Thymus (tissue), 11 donors: ENCODE measurements at regions not wholly inside any gene's neighbourhood (a gene's known extent, or its start where the extent isn't known, plus 50 kb on each side); places are given as distances from the start of the nearest gene placed in this dataset.
"Not testable (repeated sequence)": the region's sequence is repeated elsewhere in the genome, so short reads cannot be mapped to it uniquely, and the experiment has no call there.

Experiments used
- DNase-seq, 9 donors: peaks; one replicate each; pipeline ENCODE4 v3.0.0-alpha.2; 2013; ENCODE audit warnings: low spot score in 9 of 9, low read depth in 6 of 9, missing footprints in 1 of 9
- H3K27ac ChIP-seq, 2 donors: one replicate each; pipeline ENCODE4 v1.5.1; 2013; ENCODE audit warnings: control low read depth in 1 of 2, low read depth in 1 of 2, low read length in 1 of 2, mild to moderate bottlenecking in 1 of 2, moderate library complexity in 1 of 2
- H3K27me3 ChIP-seq, 2 donors: one replicate each; pipeline ENCODE4 v1.5.1; 2013; ENCODE audit warnings: low read length in 1 of 2; ENCODE audit not compliant: control insufficient read depth in 2 of 2, insufficient read depth in 1 of 2
- H3K36me3 ChIP-seq, 2 donors: one replicate each; pipeline ENCODE4 v1.5.1; 2013; ENCODE audit warnings: low read length in 1 of 2, mild to moderate bottlenecking in 1 of 2, moderate library complexity in 1 of 2; ENCODE audit not compliant: control insufficient read depth in 2 of 2, insufficient read depth in 2 of 2
- H3K4me1 ChIP-seq, 2 donors: one replicate each; pipeline ENCODE4 v1.5.1; 2013; ENCODE audit warnings: low read length in 2 of 2; ENCODE audit not compliant: control insufficient read depth in 2 of 2, insufficient read depth in 2 of 2
- H3K4me3 ChIP-seq, 2 donors: one replicate each; pipeline ENCODE4 v1.5.1; 2013; ENCODE audit warnings: low read length in 2 of 2, control low read depth in 1 of 2, mild to moderate bottlenecking in 1 of 2
- H3K9me3 ChIP-seq, 2 donors: one replicate each; pipeline ENCODE4 v1.5.1; 2013; ENCODE audit warnings: low read length in 1 of 2, mild to moderate bottlenecking in 1 of 2; ENCODE audit not compliant: control insufficient read depth in 2 of 2, insufficient read depth in 1 of 2
- WGBS: extraction: QIAGEN DNeasy Blood & Tissue Kit; methylation state at CpG from one replicate; pipeline ENCODE4 v1.1.7; 2013; 5-methylcytosine and 5-hydroxymethylcytosine counted together
- donor health status: healthy.

DNA sequence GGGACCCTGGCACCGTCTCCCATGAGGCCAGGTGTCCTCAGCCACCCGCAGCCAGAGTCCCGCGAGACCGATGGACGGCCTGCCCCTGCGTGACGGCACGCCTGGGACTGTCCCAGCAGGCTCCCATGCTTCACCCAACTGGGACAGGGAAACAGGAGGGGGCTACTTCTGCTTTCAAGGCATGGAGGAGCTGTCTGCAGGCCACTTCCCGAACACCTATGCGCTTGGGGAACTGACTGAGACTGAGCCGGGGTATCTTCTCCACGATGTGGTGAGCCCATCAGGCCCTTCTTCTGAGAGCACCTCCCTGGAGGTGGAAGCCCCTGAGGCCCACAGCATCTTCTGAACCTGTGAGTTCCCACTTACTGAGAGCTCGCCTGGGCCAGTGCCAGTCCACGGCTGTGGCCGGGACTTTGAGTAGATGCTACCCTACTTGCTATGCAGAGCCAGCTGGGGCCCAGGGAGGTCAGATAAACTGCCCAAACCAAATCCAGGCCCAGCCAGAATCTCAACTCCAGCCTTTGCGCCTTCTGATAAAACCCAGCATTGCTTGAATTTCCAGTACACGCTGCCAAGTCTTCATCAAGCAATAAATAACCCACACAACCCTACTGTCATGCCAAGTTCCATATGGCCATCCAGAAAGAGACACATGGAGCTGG is 85.4 kb upstream of the METTL9 start:
- 87% methylated on average over 18 of the region's 18 CpGs for whole genome bisulfite sequencing
- H3K4me3 ChIP-seq, DNase-seq, H3K27ac ChIP-seq, H3K9me3 ChIP-seq, H3K27me3 ChIP-seq: not testable (repeated sequence)
- H3K4me1 ChIP-seq = peaks cover 6 to 25% of the 10 kb centered on the region in 2 donors
- peaks cover 7 to 14% of the 10 kb centered on the region in 2 donors for H3K36me3 ChIP-seq

GRCh38 chr16:21514474-21514840 is 84.9 kb upstream of the METTL9 start:
- not testable (repeated sequence) for H3K4me3 ChIP-seq, H3K27me3 ChIP-seq, H3K9me3 ChIP-seq, H3K27ac ChIP-seq, DNase-seq
- 94% methylated on average over 14 of the region's 14 CpGs for WGBS
- H3K4me1 ChIP-seq = peaks cover 6 to 26% of the 10 kb centered on the region in 2 donors
- peaks cover 7 to 14% of the 10 kb centered on the region in 2 donors for H3K36me3 ChIP-seq

- H3K27me3 ChIP-seq, H3K9me3 ChIP-seq, H3K36me3 ChIP-seq, DNase-seq, H3K27ac ChIP-seq, H3K4me3 ChIP-seq: not testable (repeated sequence)
- 82% methylated on average over 8 of the region's 9 CpGs for WGBS
- peaks cover 8 to 20% of the 10 kb centered on the region in 2 donors for H3K4me1 ChIP-seq
These were observed 82.7 kb upstream of the METTL9 start for GRCh38 chr16:21516705-21517040.

- H3K27ac ChIP-seq, H3K27me3 ChIP-seq, H3K4me3 ChIP-seq, H3K9me3 ChIP-seq, H3K36me3 ChIP-seq, DNase-seq: not testable (repeated sequence)
- peaks cover 8 to 20% of the 10 kb centered on the region in 2 donors for H3K4me1 ChIP-seq
- WGBS = 79% methylated on average over 10 of the region's 10 CpGs
These were observed 82.1 kb upstream of the METTL9 start for GRCh38 chr16:21517263-21517662.

DNA sequence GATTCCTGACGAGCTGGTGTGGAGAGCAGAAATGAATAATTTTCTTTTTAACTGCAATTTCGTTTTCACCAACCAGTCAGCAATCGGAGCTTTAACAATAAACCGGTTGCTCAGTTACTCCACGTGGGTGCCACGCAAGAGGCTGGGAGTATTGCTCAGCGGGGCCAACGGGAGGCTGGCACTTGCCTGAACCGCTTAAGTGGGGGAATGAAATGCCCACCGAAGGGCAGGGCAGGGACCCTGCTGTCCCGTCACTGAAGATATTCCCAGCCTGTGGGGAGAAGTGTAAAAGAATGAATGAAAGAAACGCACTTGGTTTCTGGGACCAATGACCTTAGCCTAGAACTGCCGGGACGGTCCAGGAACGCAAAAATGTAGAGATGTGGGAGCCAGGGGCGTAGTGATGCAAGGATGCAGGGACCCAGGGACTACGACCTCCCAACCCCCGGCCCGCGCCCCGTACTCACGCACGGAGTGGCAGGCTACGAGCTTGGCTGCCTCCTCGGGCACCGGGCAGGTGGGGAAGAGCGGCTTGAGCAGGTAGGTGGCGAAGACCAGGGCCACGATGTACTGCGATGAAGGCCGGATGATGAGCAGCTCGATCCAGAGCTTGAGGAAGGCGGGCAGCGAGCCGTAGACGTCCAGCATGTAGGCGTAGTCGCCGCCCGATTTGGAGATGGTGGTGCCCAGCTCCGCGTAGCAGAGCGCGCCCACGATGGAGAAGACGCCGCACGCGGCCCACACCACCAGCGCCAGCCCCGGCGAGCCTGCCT is 79.8 kb upstream of the METTL9 start:
- DNase-seq = not testable (repeated sequence)
- WGBS = under 1% methylated on average over 50 of the region's 52 CpGs
- peaks cover 8 to 12% of the 10 kb centered on the region in 2 donors for H3K4me1 ChIP-seq

DNA sequence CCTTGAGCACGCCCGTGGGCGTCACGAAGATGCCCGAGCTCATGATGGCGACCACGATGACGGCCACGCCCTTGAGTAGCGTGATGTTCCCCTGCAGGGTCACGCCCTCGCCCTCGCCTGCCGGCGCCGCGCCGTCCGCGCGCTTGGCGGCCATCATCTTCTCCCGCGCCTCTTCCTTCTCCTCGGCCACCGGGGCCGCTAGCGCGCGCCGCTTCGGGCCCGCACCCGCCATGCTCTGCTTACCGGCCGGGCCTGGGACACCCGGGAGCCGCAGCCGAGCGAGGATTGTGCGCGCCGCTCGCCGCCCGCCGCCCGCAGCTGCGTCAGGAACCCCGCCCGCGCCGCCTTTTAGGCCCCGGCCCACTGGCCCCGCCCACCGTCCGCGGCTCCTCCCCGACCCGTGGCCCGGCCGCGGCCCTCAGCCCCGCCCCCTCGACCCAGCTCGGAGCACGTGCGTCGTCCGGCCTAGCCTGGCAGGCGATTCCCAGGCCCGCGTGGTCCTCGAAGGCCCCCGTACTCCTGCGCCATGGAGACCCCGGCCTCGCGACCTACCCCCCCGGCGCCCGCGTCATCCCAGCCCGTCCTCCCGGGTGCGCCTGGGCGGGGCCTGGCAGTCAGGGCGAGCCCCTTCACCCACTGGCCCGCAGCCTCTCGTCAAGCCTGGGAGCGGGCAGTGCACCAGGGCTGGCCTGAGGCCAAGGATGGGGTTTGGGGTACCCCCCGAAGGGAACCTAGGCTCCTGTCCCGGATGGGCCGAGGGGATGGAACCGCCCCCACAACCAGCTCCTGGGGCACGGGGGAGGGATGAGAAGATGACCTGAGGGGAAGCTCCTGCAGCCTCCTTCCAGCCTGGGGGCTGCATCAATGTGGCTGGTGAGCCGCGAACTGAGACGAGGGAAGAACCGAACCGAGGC is 79.0 kb upstream of the METTL9 start:
- DNase-seq = peak; percentile 61 to 95 (median 87)
- Histone ChIP-seq H3K27ac (peak overlapping the region; percentile 55 to 94), H3K4me3 (peak overlapping the region; percentile 61 to 78), H3K4me1 (peaks cover 9 to 12% of the 10 kb centered on the region in 2 donors)
- H3K9me3 ChIP-seq, H3K27me3 ChIP-seq, H3K36me3 ChIP-seq: not testable (repeated sequence)
- 5% methylated on average over 98 of the region's 101 CpGs for WGBS

More for the DNA sequence above, 79.8 kb upstream of the METTL9 start:
- not testable (repeated sequence) for H3K27me3 ChIP-seq, H3K36me3 ChIP-seq, H3K9me3 ChIP-seq
- Histone ChIP-seq H3K4me3 (peak overlapping the region; percentile 61 to 78), H3K27ac (peak overlapping the region; percentile 51 to 94)

DNA sequence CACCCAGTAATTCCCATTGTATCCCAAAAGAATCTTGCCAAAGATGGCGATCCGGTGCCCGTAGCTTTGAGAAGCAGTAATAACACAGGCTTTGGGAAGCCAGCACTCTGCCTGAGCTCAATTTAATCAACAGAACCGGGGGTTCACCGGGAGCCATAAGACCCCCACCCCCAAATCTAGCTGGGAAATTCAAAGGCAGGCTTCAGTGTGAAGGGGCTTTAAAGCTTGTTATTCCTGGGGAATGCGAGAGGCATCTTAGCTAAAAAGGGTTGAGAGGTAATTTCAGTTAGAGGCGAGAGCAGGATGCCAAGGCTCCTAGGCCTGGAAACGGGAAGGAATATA is 78.4 kb upstream of the METTL9 start:
- WGBS = 89% methylated on average over 7 of the region's 8 CpGs
- not testable (repeated sequence) for H3K4me3 ChIP-seq, H3K27me3 ChIP-seq, H3K27ac ChIP-seq, H3K36me3 ChIP-seq, H3K9me3 ChIP-seq, DNase-seq
- peaks cover 12 to 13% of the 10 kb centered on the region in 2 donors for H3K4me1 ChIP-seq

- not testable (repeated sequence) for H3K36me3 ChIP-seq, H3K27ac ChIP-seq, DNase-seq, H3K27me3 ChIP-seq, H3K4me3 ChIP-seq, H3K9me3 ChIP-seq
- WGBS = 94% methylated on average over 24 of the region's 24 CpGs
- H3K4me1 ChIP-seq = peaks cover 16 to 17% of the 10 kb centered on the region in 2 donors
These were observed 77.8 kb upstream of the METTL9 start for GRCh38 chr16:21521390-21522143.
